CD4-positive, alpha-beta T cell treated with Interleukin-12 subunit alpha and Interleukin-12 subunit beta, for 1 hour (primary cell): ENCODE measurements at regions not wholly inside any gene's neighbourhood (a gene's known extent, or its start where the extent isn't known, plus 50 kb on each side); places are given as distances from the start of the nearest gene placed in this dataset.
"Not testable (repeated sequence)": the region's sequence is repeated elsewhere in the genome, so short reads cannot be mapped to it uniquely, and the experiment has no call there.

ENCODE experiments used
- DNase-seq: peaks from one replicate; pipeline ENCODE4 v3.0.0-alpha.2; 2020

DNA sequence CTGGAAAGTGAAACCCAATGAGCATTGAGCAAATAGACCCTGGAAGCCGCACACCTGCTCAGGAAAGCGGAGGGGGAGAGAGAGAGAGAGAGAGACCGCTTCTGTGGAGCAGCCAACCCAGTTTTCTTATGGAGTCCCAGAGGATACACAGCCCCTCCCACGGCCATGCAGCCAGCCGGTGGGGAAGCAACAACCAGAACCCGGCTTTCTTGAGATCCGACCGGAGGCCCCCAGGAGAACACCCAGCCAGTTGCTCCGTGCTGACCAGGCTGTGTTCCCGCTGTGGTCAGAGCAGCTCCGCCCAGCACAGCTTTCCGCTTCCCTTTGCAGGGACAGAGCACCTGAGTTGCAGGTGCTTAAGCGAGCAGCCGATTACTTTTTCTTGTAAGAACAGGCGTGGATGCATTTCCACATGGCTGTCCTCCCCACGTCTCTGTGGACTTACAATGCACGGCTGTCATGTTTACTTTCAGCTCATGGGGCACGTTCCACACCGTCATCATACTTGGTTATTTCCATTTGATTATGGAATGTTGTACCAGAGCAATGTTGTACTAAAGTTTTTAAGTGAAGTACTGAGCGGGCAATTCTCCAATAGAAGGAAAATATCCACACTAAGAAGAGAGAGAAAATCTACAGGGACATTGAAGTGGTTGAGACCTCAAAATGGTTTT is 381.9 kb downstream of the THBS2 start:
- DNase-seq, result no peak

DNA sequence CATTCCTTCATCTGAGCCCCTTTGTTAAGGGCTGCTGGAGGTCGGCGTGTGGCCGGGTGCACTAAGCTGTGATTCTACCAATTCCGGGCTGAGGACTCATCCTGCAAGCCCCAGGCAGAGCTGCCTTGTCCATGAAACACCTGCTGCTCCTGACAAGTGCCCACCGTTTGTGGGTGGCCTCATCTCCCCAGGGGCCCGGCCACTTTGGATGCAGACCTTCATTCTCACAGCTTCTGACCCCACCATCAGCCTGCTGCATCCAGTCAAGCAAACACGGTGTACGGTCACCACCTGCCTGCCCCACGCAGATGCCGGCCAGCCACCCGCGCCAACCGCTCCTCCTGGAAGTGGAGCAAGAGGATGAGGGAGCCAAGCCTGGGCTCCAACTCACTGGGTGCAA is 382.7 kb downstream of the THBS2 start:
- DNase-seq, result no peak

DNA sequence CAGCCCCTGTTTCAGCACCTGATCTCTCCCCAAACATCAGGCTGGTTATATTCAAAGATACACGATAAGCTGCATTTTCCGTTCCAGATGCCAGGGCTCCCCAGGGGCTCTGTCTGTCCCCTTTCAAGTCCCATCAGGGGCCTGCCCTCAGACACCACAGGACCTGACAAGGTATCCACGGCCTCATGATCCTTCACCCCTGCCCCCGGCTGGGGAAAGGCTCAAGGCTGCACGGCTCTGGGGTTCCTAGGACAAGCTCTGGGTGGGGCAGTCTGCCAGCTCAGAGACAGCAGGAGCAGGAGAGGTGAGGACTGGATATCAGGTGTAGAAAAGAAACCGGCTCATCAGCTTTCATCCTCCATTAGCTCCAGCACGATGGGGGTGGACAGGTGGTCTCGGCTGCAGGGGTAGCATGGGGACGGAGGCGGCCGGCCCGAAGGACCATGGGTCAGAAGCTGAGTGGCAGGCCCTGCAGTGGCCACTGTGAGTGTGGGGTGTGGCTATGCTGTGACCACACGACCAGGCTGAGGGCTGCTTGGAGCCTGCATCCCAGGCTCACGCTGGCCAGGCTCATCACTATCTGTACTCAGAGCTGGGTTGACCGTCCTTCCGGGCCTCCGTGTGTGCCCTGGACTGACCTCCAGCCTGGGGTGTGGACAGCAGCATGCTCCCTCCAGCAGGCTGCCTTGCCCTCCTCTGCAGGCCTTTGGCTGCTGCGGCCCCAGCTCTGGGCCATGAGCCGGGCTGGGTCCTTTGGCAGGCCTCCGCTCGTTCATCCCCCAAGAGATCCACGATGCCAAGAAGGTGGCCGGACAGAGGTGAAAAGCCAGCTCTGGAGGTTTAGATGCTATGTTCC is 386.2 kb downstream of the THBS2 start:
- no peak for DNase-seq

DNA sequence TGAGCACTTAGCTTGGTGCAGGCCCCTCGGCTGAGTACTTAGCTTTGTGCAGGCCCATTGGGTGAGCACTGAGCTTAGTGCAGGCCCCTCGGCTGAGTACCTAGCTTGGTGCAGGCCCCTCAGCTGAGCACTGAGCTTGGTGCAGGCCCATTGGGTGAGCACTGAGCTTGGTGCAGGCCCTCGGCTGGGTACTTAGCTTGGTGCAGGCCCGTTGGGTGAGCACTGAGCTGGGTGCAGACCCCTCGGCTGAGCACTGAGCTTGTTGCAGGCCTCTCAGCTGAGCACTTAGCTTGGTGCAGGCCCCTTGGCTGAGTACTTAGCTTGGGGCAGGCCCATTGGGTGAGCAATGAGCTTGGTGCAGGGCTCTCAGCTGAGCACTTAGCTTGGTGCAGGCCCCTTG is 387.1 kb downstream of the THBS2 start:
- no peak for DNase-seq

DNA sequence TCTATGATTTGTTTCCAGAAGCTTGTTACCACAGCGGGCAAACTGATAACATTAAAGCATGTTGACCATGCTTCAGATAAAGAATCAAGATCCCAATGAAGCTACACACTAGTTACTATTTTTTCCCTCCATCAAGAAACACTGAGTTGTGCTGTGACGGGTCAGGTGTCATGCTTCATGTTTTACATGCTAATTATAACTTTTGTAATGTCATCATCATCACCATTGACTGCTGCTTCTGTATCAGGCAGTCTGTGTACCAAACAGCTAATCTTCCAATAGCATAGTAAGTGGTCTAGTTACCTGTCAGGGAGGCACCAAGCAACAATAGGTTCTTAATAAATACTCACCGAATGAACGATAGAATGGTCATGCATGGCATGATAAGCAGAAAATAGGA is 388.1 kb downstream of the THBS2 start:
- no peak for DNase-seq

DNA sequence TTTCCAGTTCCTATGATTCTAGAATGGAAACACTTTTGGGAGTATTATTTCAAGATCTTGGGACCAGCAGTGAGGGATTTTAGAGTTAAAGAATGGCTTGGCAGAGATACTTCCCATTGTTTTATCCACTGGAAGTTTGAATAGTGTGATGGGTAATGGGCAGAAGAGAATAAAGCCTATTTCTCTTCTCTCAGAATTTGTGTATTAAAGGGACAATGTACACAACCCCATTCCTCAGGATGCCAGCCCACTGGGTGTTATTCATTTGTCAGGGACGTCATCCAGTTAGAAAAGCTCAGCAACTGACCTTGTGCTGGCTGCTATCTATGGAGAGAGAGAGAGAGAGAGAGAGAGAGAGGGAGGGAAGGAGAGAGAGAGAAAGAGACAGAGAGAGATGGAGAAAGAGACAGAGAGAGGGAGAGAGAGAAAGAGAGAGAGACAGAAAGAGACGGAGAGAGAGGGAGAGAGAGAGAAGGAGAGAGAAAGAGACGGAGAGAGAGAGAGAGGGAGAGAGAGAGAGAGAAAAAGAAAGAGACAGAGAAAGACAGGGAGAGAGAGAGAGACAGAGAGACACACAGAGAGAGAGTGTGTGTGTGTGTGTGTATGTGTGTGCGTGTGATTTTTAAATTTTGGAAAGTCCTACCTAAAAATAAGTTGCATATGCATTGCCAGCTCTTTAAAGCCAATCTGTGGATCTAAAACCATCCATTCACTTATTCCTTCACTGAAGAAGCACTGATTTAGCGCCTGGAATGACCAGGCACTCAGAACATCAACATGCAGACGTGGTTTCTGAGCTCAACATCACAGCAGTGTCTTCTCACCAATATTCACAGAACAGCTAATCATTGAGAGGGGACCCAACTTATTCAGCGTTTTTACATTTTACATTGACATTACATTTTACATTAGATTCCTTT is 388.8 kb downstream of the THBS2 start:
- no peak for DNase-seq

DNA sequence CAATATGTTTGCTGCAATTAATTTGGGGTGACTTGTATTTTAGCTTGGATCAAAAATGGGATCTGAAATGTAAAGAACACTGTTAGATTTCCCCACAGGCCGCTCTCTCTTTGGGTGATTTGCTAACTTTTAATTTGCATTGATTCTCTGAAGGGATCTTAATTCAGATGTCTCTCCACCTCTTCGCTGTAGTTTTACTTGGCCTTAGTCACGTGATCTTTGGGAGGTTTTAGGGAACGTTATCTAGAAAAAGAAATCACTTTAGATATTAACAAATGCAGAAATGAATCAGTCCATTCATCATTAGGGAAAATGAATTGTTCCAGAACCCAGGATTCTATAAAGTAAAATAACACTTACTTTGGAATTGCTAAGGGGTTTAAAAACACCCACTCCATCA is 390.2 kb downstream of the THBS2 start:
- no peak for DNase-seq

DNA sequence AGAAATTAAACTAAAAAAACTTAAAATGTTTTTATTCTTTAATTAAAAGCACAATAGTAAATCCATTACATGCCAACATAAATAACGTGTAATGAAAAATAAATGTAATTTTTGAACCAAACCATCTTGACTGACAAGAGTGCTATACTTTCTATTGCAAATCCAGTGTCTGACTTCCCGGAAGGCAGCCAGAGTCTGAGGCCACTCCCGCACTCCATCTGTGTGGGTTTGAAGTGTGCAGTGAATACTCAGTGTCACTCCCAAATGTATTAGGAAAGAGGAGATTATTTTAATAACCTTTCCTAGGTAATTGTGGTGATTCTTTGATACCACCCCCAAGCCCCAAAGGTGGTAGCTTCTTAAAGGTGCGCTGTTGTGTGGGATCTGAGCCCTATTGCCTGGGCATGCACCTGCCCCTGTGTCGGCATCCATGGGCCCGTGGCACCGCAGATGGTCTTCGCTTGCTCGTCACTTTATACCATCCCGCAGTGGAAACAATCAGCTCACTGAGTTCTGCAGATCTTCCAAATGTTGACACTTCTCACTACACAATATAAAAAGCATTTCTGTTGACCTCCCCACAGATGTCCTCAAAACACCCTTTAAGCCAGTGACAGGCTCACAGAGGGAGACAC is 391.2 kb downstream of the THBS2 start:
- DNase-seq, result no peak

DNA sequence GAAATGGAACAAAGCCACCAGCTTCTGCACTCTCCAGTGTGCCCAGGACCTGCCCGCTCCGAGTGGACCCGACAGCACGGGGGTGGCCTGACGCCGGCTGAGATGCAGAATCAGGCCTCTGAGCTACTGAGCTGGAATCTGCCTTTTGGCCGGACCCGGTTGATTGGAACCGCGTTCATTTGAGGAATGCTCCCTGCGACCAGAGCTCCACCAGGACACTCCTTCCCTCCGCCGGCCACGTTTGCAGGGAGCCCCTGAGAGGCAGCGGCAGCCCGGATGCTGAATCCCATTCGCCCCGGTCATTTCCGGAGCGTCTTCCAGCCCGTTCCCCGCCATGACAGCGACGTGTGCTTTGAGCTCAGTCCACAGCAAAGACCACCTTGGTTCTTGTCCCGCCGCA is 392.7 kb downstream of the THBS2 start:
- no peak for DNase-seq

DNA sequence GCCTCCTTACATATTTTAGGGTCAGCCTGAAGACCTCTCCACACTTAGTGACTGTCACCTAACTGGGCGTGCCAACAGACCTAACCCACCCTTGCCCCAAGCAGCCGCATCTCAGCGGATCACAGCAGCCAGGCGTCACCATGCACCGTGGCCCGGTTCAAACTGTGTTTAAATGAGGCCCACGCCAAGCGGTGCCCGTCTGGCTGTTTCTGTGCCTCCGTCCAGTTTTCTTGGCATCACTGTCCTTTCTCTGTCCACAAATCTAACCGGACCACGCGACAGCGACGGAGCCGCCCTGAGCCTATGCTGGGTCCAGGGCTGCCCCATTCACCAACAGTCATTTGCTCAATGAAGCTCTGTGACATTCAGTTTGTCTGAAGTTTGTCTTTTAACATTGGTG is 393.3 kb downstream of the THBS2 start:
- DNase-seq, result no peak

DNA sequence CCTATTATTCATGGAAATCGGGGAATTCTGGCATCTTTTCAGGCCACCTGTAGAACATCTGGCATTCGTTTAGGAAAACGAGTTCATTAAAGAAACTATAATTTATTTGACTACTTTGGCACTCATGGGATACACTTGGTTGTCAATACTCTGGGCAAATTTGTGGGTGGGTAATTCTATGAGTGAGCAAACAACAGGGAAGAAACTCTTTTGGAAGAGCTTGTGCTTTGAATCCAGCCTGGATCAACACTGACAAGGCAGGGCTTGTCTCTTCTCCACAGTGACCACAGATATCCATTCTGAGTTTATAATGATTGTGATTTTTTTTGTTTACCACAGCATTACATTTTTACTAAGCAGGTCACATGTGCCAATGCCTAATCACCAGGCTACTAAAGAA is 394.7 kb downstream of the THBS2 start:
- DNase-seq, result no peak

DNA sequence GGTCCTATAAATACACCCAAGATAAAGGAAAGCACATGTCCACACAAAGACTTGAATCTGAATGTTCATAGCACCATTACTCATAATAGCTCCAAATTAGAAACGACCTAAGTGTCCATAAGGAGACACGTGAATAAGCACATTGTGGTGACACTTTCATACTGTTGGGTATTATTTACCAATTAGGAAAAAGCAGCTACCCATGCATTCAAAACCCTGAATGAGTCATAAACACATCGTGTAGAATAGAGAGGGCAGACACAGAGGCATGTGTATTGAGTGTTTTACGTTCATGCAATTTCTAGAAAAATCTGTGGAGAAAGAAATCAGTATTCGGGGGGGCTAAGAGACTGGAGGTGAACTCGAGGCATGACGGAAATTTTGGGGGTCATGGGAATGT is 396.7 kb downstream of the THBS2 start:
- DNase-seq, result no peak

DNA sequence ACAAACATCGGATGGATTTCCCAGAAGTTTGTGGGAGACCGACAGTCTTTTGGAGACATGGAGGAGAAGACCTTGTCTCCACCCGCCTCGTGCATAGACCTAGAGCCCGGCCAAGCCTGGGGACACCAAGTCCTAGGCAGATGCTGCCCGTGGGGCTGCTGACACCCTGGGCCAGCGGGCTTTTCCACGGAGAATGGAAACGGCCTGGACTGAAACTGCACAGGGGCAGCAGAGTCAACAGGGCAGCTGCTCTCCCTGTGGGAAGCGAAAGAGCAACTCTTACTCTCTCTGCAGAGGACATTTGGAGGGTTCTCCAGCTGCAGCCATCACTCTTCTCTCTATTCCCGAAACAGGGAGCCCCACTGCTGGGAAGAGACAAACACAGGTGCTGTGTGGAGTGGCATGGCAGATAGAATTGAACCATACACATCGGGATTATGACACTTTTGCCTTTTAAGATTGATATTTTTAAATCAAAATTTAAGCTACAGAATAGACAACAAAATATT is 401.2 kb downstream of the THBS2 start:
- DNase-seq, result no peak

DNA sequence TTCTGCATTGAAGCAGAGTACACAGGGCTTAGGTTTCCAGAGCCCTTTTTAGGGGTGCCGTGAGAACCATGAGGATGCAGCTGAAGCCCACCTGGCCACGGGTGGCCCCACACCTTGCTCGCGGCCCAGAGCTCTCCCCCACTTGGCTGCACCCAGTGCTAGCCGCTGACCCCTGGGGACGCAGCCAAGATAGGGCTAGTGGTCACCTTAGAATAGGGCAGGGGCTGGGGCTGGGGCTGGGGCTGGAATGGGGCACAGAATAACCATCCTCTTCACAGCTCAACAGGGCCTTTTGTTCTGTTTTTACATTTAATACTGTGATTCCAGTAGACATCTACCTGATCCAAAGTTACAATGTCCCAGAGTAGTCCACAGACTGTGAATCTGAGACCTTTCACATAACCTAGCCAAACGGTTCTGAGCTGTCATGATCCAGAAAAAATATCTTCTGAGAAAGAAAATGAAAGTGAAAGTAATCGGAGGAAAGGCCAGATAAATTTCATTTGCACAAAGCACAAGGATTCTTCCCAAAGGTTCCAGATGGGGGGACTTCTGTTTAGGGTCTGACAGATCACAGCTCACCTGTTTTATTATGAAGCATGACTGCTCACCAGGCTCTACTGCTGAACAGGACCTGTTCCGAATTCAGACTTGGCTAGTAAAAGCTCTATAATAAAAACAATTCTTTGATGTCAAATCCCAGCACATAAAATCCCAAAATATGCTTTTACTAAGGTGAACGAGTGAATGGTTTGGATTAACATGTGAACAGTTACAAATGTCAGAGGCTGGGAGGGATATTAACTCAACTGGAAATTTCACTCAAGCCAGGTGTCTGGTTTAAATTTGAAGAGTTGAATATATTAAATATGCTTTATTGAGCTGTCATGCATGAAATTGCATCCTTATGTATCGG is 401.9 kb downstream of the THBS2 start:
- no peak for DNase-seq

DNA sequence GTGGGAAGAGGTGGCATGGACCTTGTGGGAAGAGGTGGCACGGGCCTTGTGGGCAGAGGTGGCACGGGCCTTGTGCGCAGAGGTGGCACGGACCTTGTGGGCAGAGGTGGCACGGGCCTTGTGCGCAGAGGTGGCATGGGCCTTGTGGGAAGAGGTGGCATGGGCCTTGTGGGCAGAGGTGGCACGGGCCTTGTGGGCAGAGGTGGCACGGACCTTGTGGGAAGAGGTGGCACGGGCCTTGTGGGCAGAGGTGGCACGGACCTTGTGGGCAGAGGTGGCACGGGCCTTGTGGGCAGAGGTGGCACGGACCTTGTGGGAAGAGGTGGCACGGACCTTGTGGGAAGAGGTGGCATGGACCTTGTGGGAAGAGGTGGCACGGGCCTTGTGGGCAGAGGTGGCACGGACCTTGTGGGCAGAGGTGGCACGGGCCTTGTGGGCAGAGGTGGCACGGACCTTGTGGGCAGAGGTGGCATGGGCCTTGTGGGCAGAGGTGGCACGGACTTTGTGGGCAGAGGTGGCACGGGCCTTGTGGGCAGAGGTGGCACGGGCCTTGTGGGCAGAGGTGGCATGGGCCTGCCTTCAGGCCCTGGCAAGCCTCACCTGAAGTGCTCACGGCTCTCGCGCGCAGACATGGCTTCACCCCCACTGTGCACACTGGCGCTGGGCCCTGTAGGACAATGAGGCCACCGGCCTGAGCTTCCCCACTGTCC is 403.5 kb downstream of the THBS2 start:
- DNase-seq, result not testable (repeated sequence)

DNA sequence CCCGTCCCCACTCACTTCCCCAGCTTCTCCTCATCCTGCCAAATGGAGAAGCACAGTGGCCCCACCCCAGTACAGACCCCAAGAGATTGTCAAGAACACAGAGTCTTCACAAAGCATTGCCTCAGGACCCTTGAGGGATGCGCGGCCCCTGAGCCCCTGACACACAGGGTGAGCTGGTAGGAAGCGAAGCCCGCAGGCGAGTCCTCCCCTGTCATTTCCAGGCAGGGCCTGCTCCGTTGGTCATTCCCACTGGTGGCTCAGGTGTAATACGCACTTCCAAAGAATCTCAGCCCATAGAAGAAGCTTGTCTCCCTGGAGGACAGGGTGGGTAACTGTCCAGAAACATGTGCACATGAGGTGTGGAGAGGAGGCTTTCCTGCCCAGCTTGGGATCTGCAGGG is 404.2 kb downstream of the THBS2 start:
- DNase-seq, result no peak

DNA sequence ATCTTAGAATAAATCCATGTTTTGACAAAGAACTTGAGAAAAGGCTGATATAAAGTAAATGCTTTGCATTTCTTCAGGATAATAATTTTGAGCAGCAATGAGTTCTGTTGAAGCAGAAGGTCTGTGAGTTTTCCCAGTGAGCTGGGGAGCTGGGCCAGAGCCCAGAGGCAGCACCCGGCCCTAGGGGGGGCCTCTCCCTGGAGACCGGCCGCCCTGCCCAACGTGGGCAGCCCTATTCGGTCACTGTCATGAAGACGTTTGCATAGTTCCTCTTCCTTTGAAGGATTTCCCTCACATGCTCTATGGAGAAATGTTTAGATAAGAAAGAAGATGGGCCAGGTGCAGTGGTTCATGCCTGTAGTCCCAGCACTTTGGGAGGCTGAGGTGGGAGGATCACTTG is 404.8 kb downstream of the THBS2 start:
- DNase-seq, result no peak

DNA sequence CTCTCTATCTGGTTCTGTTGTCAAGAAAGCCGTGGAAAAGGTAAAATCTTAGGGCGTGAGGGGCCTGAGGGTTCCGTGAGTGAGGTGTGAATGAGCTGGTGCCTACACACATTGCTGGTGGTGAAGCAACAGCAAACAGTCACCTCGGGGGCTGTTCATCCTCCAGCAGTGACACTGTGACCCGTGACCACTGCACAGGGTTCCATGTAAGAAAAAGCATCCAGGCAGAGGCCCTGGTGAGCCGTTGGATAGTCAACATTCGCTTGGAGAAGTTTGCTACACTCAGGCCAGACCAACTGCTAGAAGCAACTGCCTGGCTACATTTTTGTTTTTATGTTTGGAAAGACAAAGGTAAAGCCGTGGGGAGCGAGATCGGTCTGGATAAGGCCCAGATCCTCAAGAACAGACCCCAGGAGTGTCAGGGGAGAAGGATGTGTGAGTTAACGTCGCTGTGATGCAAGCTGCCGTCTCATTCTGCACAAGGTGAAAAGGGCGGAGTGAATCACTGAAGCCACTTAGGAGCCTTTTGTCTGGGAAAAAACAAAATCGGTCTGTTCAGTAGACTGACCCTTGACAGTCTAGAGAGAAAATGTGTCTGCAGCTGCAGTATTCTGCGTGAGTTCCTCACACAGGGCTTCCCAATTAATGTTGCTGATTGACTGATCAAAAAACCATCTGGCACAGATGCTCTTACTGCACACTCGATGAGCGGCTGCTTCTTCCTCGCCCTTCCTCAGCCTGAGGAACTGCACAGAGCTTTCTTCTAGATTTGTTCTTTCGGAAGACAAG is 404.0 kb downstream of the SMOC2 start:
- DNase-seq, result no peak

DNA sequence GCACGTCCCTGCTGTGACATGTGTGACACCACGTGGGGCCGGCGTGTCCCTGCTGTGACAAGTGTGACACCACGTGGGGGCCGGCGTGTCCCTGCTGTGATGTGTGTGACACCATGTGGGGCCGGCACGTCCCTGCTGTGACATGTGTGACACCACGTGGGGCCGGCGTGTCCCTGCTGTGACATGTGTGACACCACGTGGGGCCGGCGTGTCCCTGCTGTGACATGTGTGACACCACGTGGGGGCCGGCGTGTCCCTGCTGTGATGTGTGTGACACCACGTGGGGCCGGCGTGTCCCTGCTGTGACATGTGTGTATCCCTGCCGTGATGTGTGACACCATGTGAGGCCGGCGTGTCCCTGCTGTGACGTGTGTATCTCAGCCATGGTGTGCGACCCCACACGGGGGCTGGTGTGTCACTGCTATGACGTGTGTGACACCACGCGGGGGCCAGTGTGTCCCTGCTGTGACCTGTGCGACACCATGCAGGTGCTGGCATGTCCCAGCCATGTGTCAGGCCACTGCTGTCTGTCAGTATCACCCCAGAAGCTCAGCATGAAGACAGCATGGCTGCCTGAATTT is 401.7 kb downstream of the SMOC2 start:
- not testable (repeated sequence) for DNase-seq
